Endodermal cell (in vitro differentiated cells): ENCODE measurements at regions not wholly inside any gene's neighbourhood (a gene's known extent, or its start where the extent isn't known, plus 50 kb on each side); places are given as distances from the start of the nearest gene placed in this dataset.
"Not testable (repeated sequence)": the region's sequence is repeated elsewhere in the genome, so short reads cannot be mapped to it uniquely, and the experiment has no call there.

Experiments
- DNase-seq: peaks from one replicate; pipeline ENCODE4 v3.0.0-alpha.2; 2017
- H3K27ac ChIP-seq: 2 replicates; pipeline ENCODE4 v1.5.1; 2013; ENCODE audit warnings: mild to moderate bottlenecking, low read depth, low read length, moderate library complexity
- H3K27me3 ChIP-seq: 2 replicates; pipeline ENCODE4 v1.6.1; 2013; ENCODE audit warnings: mild to moderate bottlenecking, low read length, moderate library complexity; ENCODE audit not compliant: insufficient read depth, control insufficient read depth, poor library complexity, severe bottlenecking
- H3K36me3 ChIP-seq: 2 replicates; pipeline ENCODE4 v1.7.0; 2013; ENCODE audit warnings: mild to moderate bottlenecking, low read length, moderate library complexity; ENCODE audit not compliant: control insufficient read depth, insufficient read depth
- H3K4me1 ChIP-seq: one replicate; pipeline ENCODE4 v1.7.0; 2013; ENCODE audit warnings: low read length; ENCODE audit not compliant: control insufficient read depth, insufficient read depth
- H3K4me3 ChIP-seq: 2 replicates; pipeline ENCODE4 v1.5.1; 2013; ENCODE audit warnings: mild to moderate bottlenecking, low read length, moderate library complexity
- H3K9ac ChIP-seq: 2 replicates; pipeline ENCODE4 v1.6.1; 2013; ENCODE audit warnings: mild to moderate bottlenecking, low read length, moderate library complexity; ENCODE audit not compliant: poor library complexity, severe bottlenecking; ENCODE audit errors: extremely low read depth
- H3K9me3 ChIP-seq: 2 replicates; pipeline ENCODE4 v1.6.1; 2013; ENCODE audit warnings: mild to moderate bottlenecking, low read length, moderate library complexity; ENCODE audit not compliant: control insufficient read depth
- H3K27ac Mint-ChIP-seq: 2 replicates; pipeline ENCODE4 v1.8.0; 2020; ENCODE audit warnings: mixed read lengths
- H3K27me3 Mint-ChIP-seq: 2 replicates; pipeline ENCODE4 v1.8.0; 2021; ENCODE audit warnings: mild to moderate bottlenecking, mixed read lengths; ENCODE audit not compliant: insufficient read depth
- H3K36me3 Mint-ChIP-seq: 2 replicates; pipeline ENCODE4 v1.8.0; 2020; ENCODE audit warnings: low read depth, mixed read lengths
- H3K4me1 Mint-ChIP-seq: 2 replicates; pipeline ENCODE4 v1.8.0; 2020; ENCODE audit warnings: mixed read lengths
- H3K4me3 Mint-ChIP-seq: 2 replicates; pipeline ENCODE4 v1.8.0; 2020; ENCODE audit warnings: mild to moderate bottlenecking, moderate library complexity, mixed read lengths
- H3K9me3 Mint-ChIP-seq: 2 replicates; pipeline ENCODE4 v1.8.0; 2020; ENCODE audit warnings: mild to moderate bottlenecking, mixed read lengths
- WGBS, 2 experiments: methylation state at CpG; one replicate each; pipeline versions ENCODE4 v1.1.5 to v1.1.7; 2013; ENCODE audit warnings: missing lambda C conversion rate in 2 of 2, mixed read lengths in 1 of 2; ENCODE audit not compliant: insufficient coverage in 1 of 2, insufficient read length in 1 of 2; 5-methylcytosine and 5-hydroxymethylcytosine counted together
- TF ChIP-seq, protein P1 (sequence below): fragments of 200-600 bp; sonication (generic); conservative IDR thresholded peaks from 2 replicates; pipeline ENCODE4 v1.5.0; 2021; ENCODE audit warnings: antibody characterized with exemption, mild to moderate bottlenecking

DNA sequence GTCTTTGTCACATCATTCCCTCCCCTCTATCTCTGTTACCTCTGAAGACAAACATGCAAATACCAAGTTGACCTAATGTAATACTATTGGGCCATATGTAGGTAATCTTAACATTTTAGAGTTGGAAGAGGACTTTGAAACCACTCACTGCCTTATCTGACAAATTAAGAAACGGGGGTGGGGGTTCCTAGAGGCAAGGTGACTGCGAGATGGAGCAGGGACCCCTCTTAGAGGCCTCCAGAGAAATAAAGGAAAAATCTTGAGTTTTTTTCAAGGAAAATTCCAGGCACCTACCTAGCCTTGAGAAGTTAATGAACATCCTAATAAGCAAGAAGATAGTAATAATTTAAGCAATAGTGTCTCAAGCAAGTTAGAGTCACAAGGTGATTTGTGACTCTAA lies 270.8 kb downstream of the CD83 start:
- Histone ChIP-seq H3K9ac (no peak overlapping the region), H3K27me3 (no peaks in the 10 kb centered on the region), H3K36me3 (no peaks in the 10 kb centered on the region), H3K27ac (no peak overlapping the region), H3K9me3 (no peaks in the 10 kb centered on the region), H3K4me1 (peaks cover 9% of the 10 kb centered on the region), H3K4me3 (no peak overlapping the region)
- TF ChIP-seq, protein P1, sequence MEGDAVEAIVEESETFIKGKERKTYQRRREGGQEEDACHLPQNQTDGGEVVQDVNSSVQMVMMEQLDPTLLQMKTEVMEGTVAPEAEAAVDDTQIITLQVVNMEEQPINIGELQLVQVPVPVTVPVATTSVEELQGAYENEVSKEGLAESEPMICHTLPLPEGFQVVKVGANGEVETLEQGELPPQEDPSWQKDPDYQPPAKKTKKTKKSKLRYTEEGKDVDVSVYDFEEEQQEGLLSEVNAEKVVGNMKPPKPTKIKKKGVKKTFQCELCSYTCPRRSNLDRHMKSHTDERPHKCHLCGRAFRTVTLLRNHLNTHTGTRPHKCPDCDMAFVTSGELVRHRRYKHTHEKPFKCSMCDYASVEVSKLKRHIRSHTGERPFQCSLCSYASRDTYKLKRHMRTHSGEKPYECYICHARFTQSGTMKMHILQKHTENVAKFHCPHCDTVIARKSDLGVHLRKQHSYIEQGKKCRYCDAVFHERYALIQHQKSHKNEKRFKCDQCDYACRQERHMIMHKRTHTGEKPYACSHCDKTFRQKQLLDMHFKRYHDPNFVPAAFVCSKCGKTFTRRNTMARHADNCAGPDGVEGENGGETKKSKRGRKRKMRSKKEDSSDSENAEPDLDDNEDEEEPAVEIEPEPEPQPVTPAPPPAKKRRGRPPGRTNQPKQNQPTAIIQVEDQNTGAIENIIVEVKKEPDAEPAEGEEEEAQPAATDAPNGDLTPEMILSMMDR = no peak
- no peak overlapping the region for H3K4me3 Mint-ChIP-seq
- H3K27me3 Mint-ChIP-seq = no peaks in the 10 kb centered on the region
- H3K4me1 Mint-ChIP-seq = peaks cover 55% of the 10 kb centered on the region
- H3K36me3 Mint-ChIP-seq = peaks cover 20% of the 10 kb centered on the region
- DNase-seq = no peak
- no peaks in the 10 kb centered on the region for H3K9me3 Mint-ChIP-seq
- WGBS, 2 experiments = 92 to 100% methylated on average over 2 of the region's 2 CpGs
- H3K27ac Mint-ChIP-seq = no peak overlapping the region

DNA sequence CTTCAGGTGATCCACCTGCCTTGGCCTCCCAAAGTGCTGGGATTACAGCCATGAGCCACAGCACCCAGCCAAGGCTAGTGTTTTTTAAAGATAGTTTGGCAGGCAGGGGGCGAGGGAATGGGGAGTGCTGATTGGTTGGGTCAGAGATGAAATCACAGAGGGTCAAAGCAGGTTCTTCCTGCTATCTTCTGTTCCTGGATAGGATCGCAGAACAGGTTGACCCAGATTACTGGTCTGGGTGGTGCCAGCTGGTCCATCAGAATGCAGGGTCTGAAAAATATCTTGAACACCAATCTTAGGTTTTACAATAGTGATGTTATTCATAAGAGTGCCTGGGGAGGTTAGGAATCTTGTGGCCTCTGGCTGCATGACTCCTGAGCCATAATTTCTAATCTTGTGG lies 272.2 kb downstream of the CD83 start:
- H3K36me3 Mint-ChIP-seq = peaks cover 22% of the 10 kb centered on the region
- DNase-seq, H3K27me3 ChIP-seq, H3K9me3 ChIP-seq, H3K27ac Mint-ChIP-seq, H3K27me3 Mint-ChIP-seq, H3K9me3 Mint-ChIP-seq, H3K4me3 ChIP-seq, H3K36me3 ChIP-seq, H3K4me1 ChIP-seq, H3K4me3 Mint-ChIP-seq, H3K27ac ChIP-seq, H3K9ac ChIP-seq: not testable (repeated sequence)
- H3K4me1 Mint-ChIP-seq = peaks cover 41% of the 10 kb centered on the region
- 93 to 94% methylated on average over 2 of the region's 2 CpGs for WGBS, 2 experiments

DNA sequence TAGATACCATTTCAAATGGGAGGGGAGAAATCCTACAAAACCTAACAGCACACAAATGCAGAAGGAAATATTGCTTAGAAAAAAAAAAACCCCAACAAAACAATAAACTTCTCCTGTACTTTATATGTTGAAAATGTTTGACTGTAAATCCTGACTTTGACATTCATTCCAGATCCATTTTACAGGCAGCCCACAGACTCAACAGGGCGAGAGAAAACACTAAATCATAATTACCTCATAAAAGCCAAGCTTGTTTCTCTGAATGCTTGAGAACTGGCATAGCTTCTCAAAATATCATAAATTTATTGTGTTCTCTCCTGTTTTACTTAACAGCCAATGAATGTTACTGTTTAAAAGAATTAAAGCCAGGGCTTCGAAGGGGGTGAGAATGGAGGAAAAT lies 273.2 kb downstream of the CD83 start:
- no peaks in the 10 kb centered on the region for H3K9me3 Mint-ChIP-seq
- WGBS, 2 experiments = 91 to 100% methylated on average over 1 to 2 of the region's 2 CpGs
- H3K27me3 Mint-ChIP-seq = no peaks in the 10 kb centered on the region
- H3K27me3 ChIP-seq = no peaks in the 10 kb centered on the region
- no peak for DNase-seq
- H3K4me3 Mint-ChIP-seq = no peak overlapping the region
- H3K27ac ChIP-seq = no peak overlapping the region
- TF ChIP-seq, protein P1 = no peak
- peaks cover 22% of the 10 kb centered on the region for H3K36me3 Mint-ChIP-seq
- H3K4me1 ChIP-seq = peaks cover 7% of the 10 kb centered on the region
- no peaks in the 10 kb centered on the region for H3K36me3 ChIP-seq
- H3K9ac ChIP-seq = no peak overlapping the region
- H3K4me1 Mint-ChIP-seq = peaks cover 34% of the 10 kb centered on the region
- no peak overlapping the region for H3K27ac Mint-ChIP-seq
- no peaks in the 10 kb centered on the region for H3K9me3 ChIP-seq
- no peak overlapping the region for H3K4me3 ChIP-seq

DNA sequence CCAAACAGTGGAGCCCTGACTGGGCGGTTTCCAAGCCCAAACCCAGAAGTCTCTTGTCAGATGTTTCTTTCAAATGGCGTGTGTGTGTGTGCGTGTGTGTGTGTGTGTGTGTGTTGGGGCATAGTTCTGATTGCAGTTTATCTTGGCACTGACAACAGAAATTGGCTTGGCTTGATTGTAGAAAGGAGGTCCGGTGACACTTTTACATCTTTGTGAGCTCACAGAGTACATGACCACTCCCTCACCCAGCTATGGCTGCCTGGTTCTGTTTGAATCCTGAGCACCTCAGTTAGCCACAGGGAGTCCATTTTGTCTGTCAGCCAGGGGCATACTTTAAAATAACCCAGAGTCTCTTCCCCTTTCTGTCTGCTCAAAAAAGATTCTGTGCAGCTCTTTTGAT lies 276.3 kb downstream of the CD83 start:
- Mint-ChIP-seq H3K4me1 (peaks cover 21% of the 10 kb centered on the region), H3K27me3 (no peaks in the 10 kb centered on the region), H3K27ac (no peak overlapping the region), H3K4me3 (no peak overlapping the region), H3K9me3 (peaks cover 1% of the 10 kb centered on the region), H3K36me3 (peaks cover 33% of the 10 kb centered on the region)
- no peak overlapping the region for H3K27ac ChIP-seq
- H3K27me3 ChIP-seq = no peaks in the 10 kb centered on the region
- H3K9ac ChIP-seq = no peak overlapping the region
- WGBS, 2 experiments = 80 to 100% methylated on average over 1 to 4 of the region's 4 CpGs
- H3K4me3 ChIP-seq = no peak overlapping the region
- DNase-seq = no peak
- H3K9me3 ChIP-seq = no peaks in the 10 kb centered on the region
- TF ChIP-seq, protein P1 = no peak
- no peaks in the 10 kb centered on the region for H3K36me3 ChIP-seq
- peaks cover 3% of the 10 kb centered on the region for H3K4me1 ChIP-seq
